ENCODE measurements at regions not wholly inside any gene's neighbourhood (a gene's known extent, or its start where the extent isn't known, plus 50 kb on each side); places are given as distances from the start of the nearest gene placed in this dataset.

DNA sequence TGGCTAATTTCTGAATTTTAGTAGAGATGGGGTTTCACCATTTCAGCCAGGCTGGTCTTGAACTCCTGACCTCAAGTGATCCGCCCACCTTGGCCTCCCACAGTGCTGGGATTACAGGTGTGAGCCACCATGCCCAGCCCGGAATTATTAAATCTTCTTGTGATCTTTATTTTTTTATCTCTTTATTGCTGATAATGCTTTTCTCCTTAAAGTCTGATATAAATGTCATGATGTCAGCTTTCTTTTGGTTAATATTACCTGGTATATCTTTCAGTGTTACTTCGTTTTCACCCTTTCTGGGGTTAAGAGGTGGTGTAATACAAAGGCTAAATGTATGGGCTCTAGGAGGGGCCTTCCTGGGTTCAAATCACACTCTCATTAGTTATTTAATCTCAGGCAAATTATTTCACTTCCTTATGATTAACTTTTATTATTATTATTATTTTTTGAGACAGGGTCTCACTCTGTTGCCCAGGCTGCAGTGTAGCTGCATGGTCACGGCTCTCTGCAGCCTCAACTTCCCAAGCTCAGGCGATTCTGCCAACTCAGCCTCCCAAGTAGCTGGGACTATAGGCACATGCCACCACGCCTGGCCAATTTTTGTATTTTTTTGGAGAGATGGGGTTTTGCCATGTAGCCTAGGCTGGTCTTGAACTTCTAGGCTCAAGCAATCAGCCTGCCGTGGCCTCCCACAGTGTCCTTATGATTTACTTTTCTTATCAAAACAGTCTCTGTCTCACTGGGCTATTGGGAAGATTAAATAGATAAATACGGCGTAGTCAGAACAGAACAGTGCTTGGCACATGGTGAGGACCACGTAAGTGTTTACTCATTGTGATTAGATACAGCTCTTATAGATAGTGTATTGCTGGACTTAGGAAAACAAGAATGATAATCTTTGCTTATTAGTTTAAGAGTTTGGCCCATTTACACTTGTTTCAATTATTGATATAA is 216.5 kb downstream of the URB2 start:
- intact Hi-C loops (cut with DNase I; ENCODE audit: low total_unique reads), result no loop called here

DNA sequence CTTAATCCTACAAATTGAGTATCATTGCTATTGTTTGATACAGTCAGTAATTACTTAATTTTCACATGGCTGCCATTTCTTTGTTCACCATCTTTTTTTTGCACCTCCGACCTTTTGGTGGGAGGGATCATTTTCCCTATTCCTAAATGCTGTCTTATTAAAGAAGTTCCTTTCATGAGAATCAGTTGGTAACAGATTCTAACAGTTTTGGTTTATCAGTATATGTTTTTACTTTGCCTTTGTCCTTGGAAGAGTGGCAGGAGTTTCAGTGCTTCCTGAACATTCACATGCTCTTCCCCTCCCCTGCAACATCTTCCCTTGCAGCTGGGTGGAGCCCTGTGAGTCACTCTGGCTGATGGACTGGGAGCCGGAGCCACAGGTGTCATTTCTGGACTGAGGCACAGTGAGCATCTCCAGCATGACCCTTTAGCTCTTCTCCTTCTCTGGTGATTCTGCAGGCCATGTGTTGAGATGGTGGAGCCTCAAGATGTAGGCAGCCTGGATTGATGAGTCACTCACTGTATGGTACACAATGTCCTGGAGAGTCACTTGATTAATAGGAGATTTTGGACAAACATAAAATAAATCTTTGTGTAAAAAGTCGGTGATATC is 217.7 kb downstream of the URB2 start:
- Histone ChIP-seq H3K4me1 (peaks cover 0 to 20% (median 12%) of the 10 kb centered on the region in 4 donors), H3K36me3 (no peaks in the 10 kb centered on the region), H3K27ac (peak overlapping the region in 1 of 2 donors; percentile 11), H3K4me3 (no peak overlapping the region), H3K27me3 (no peaks in the 10 kb centered on the region), H3K9me3 (no peaks in the 10 kb centered on the region)
- DNase-seq, result no peak
- intact Hi-C loops (cut with DNase I; ENCODE audit: low total_unique reads), result no loop called here
- TF ChIP-seq, protein P1, sequence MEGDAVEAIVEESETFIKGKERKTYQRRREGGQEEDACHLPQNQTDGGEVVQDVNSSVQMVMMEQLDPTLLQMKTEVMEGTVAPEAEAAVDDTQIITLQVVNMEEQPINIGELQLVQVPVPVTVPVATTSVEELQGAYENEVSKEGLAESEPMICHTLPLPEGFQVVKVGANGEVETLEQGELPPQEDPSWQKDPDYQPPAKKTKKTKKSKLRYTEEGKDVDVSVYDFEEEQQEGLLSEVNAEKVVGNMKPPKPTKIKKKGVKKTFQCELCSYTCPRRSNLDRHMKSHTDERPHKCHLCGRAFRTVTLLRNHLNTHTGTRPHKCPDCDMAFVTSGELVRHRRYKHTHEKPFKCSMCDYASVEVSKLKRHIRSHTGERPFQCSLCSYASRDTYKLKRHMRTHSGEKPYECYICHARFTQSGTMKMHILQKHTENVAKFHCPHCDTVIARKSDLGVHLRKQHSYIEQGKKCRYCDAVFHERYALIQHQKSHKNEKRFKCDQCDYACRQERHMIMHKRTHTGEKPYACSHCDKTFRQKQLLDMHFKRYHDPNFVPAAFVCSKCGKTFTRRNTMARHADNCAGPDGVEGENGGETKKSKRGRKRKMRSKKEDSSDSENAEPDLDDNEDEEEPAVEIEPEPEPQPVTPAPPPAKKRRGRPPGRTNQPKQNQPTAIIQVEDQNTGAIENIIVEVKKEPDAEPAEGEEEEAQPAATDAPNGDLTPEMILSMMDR (IDR thresholded peaks at IDR 0.05), result no peak

More for the DNA sequence above, 216.5 kb downstream of the URB2 start:
- Histone ChIP-seq H3K27ac (no peak overlapping the region), H3K36me3 (no peaks in the 10 kb centered on the region), H3K27me3 (no peaks in the 10 kb centered on the region), H3K4me3 (no peak overlapping the region), H3K9me3 (no peaks in the 10 kb centered on the region), H3K4me1 (peaks cover 0 to 20% (median 12%) of the 10 kb centered on the region in 4 donors)
- no peak for DNase-seq
- TF ChIP-seq, protein P1 (IDR thresholded peaks at IDR 0.05), result no peak

DNA sequence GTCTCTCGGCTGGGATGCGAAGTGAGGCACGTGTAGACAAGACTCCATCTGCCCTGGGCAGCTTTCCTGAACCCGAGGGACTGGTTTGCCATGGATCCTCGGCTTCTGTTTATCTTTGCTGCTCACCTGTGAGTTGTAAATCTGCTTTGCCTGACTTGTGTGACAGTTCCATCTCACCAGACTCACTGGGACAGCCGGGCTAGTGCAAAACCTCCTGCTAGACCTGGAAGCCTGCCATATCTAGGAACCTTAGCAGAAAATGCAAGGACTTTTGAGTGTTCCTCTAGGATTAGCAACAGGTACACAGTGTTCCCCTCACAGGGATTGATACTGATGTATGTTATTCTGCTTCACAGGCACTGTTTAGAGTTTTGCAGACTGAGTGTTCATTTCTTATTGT is 218.6 kb downstream of the URB2 start:
- intact Hi-C loops (cut with DNase I; ENCODE audit: low total_unique reads), result no loop called here
- Histone ChIP-seq H3K4me3 (no peak overlapping the region), H3K4me1 (peaks cover 0 to 20% (median 12%) of the 10 kb centered on the region in 4 donors), H3K27me3 (no peaks in the 10 kb centered on the region), H3K36me3 (no peaks in the 10 kb centered on the region), H3K9me3 (no peaks in the 10 kb centered on the region), H3K27ac (peak overlapping the region in 1 of 2 donors; percentile 39)
- no peak for DNase-seq
- TF ChIP-seq, protein P1 (IDR thresholded peaks at IDR 0.05), result no peak

DNA sequence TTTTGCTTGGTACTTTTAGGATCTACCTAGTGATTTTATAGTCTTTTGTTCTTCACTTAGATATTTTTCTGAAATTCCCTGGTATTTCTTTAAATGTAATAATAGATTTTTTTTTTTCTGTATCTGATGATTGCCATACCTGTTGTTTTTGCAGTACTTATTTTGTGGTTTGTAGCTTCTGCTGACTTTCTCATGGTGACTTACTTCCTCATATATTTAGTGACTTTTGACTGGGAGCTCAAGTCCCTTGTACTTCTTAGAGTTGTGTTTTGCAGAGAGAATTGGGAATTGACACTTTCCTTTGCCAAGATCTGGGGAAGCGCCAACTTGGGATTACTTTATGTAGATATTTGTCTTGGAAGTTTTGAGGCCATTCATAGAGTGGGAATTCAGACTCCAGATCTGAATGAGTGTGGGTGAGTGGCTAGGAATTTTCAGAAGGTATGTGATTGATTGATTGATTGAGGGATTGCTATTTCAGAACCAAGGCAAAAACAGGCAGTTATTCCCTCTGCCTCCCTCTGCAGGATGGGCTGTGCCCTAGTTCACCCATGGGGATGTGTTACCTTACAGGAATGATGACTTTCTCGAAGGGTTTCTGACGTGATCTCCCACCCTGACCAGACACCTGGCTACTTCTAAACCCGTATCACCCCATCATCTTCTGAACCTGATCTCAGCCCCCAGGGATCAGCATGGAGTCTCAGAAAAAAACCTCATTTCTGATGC is 219.5 kb downstream of the URB2 start:
- Histone ChIP-seq H3K27me3 (peaks cover 0 to under 1% of the 10 kb centered on the region in 2 donors), H3K36me3 (no peaks in the 10 kb centered on the region), H3K27ac (no peak overlapping the region), H3K4me3 (no peak overlapping the region), H3K4me1 (peaks cover 0 to 20% (median 12%) of the 10 kb centered on the region in 4 donors), H3K9me3 (no peaks in the 10 kb centered on the region)
- no peak for DNase-seq
- intact Hi-C loops (cut with DNase I; ENCODE audit: low total_unique reads), result no loop called here
- TF ChIP-seq, protein P1 (IDR thresholded peaks at IDR 0.05), result no peak

DNA sequence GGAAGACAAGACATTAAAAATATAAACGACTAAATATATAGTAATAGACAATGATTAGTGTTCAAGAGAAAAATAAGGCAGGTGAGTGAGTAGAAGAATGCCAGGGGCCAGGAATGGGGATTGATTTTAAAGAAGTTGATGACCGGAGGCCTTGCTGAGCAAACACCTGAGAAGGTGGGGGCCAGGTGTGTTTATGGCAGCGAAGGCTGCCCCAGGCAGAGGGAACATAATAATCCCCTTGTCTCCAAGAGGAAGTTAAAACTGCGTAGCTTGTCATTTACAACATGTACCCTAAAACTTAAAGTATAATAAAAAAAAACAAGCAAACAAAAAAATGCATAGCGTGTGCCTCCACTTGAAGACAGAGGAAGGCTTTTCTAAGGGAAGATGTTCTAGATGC is 220.3 kb downstream of the URB2 start:
- Histone ChIP-seq H3K36me3 (no peaks in the 10 kb centered on the region), H3K9me3 (no peaks in the 10 kb centered on the region), H3K27me3 (peaks cover 0 to 3% of the 10 kb centered on the region in 2 donors), H3K4me3 (no peak overlapping the region), H3K27ac (no peak overlapping the region), H3K4me1 (peaks cover 0 to 20% (median 12%) of the 10 kb centered on the region in 4 donors)
- TF ChIP-seq, protein P1 (IDR thresholded peaks at IDR 0.05), result no peak
- intact Hi-C loops (cut with DNase I; ENCODE audit: low total_unique reads), result no loop called here
- DNase-seq, result no peak
